NB4 (cell line): ENCODE measurements at regions not wholly inside any gene's neighbourhood (a gene's known extent, or its start where the extent isn't known, plus 50 kb on each side); places are given as distances from the start of the nearest gene placed in this dataset.

Experiments
- DNase-seq: peaks from one replicate; pipeline ENCODE4 v3.0.0; 2010; ENCODE audit warnings: low read depth
- H3K4me3 ChIP-seq: one replicate; pipeline ENCODE4 v1.5.1; 2011; ENCODE audit warnings: mild to moderate bottlenecking, low read depth, low read length, moderate library complexity
- MYC ChIP-seq: IDR thresholded peaks from 2 replicates; pipeline ENCODE4 v1.6.1; 2011; ENCODE audit warnings: low read depth, low read length
- POLR2A ChIP-seq: IDR thresholded peaks from 2 replicates; pipeline ENCODE4 v1.6.1; 2011; ENCODE audit warnings: mild to moderate bottlenecking; ENCODE audit not compliant: insufficient read length; ENCODE audit errors: extremely low read depth
- TF ChIP-seq, protein P1 (sequence below): IDR thresholded peaks from 2 replicates; pipeline ENCODE4 v1.6.1; 2011; ENCODE audit warnings: low read depth, low read length
- TF ChIP-seq, protein P2 (sequence below): IDR thresholded peaks from one replicate; pipeline ENCODE4 v1.5.1; 2012; ENCODE audit warnings: low read depth, low read length

DNA sequence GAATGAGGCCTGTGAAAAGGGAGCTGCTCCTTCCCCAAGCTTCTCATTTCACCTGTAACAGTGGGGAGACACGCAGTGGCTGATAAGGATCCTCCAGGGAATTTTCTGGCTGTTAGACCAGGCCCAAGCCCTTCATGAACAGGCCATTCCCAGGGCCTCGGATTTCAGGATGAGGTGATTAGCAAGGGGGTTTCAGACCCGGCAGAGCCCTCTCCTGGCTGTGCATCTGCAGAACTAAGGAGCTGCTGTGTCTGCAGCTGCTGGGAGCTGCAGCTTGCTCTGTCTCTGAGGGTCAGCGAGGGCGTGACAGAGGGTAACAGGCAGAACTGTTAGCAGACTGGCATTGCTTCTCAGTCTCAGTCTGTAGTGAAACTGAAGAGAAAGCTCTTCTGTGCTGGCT is 110.4 kb downstream of the KCNA5 start:
- no peak for TF ChIP-seq MYC
- no peak for TF ChIP-seq POLR2A
- TF ChIP-seq, protein P1, sequence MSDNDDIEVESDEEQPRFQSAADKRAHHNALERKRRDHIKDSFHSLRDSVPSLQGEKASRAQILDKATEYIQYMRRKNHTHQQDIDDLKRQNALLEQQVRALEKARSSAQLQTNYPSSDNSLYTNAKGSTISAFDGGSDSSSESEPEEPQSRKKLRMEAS, result no peak
- TF ChIP-seq, protein P2, sequence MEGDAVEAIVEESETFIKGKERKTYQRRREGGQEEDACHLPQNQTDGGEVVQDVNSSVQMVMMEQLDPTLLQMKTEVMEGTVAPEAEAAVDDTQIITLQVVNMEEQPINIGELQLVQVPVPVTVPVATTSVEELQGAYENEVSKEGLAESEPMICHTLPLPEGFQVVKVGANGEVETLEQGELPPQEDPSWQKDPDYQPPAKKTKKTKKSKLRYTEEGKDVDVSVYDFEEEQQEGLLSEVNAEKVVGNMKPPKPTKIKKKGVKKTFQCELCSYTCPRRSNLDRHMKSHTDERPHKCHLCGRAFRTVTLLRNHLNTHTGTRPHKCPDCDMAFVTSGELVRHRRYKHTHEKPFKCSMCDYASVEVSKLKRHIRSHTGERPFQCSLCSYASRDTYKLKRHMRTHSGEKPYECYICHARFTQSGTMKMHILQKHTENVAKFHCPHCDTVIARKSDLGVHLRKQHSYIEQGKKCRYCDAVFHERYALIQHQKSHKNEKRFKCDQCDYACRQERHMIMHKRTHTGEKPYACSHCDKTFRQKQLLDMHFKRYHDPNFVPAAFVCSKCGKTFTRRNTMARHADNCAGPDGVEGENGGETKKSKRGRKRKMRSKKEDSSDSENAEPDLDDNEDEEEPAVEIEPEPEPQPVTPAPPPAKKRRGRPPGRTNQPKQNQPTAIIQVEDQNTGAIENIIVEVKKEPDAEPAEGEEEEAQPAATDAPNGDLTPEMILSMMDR, result no peak
- no peak for DNase-seq
- H3K4me3 ChIP-seq, result no peak overlapping the region

DNA sequence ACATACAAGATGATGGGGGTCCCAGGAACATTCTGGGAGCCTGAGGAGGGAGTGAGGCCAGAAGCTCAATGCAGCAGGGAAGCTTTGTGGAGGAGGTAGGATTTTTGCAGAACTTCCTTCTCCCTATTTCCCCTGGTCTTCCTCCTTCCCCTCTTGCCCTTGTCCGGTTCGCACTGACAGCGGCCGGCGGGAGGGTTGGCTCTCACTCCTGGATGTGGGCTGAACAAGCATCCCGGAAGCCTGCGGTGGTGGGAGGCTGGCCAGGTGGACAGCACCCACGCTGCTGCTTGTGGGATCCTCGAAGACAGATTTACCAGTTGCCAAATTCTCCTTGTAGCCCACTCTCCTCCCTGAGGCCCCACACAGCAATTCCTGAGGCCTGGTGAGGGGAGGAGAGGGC is 112.2 kb downstream of the KCNA5 start:
- DNase-seq, result no peak
- TF ChIP-seq, protein P1, result no peak
- no peak for TF ChIP-seq POLR2A
- TF ChIP-seq, protein P2, result no peak
- no peak for TF ChIP-seq MYC
- H3K4me3 ChIP-seq, result no peak overlapping the region

DNA sequence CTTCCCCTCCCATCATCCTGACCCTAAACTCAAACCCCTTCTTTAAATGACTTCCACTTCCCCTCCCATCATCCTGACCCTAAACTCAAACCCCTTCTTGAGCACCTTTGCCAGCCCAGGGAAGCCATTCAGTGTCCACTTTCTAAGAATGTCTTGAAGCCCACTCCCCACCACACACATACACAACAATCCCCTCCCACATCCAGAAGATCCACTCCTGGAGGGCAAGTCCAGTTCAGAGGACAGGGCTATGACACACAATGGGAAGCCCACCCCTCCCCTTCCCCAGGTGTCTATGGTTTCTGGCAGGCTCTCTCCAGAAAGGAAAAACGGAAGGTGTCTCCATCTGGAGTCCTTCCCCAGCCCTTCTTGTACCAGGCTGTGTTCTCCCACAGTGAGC is 117.1 kb downstream of the KCNA5 start:
- DNase-seq, result no peak
- TF ChIP-seq, protein P2, result no peak
- TF ChIP-seq, protein P1, result no peak
- no peak for TF ChIP-seq POLR2A
- TF ChIP-seq MYC, result no peak
- no peak overlapping the region for H3K4me3 ChIP-seq

DNA sequence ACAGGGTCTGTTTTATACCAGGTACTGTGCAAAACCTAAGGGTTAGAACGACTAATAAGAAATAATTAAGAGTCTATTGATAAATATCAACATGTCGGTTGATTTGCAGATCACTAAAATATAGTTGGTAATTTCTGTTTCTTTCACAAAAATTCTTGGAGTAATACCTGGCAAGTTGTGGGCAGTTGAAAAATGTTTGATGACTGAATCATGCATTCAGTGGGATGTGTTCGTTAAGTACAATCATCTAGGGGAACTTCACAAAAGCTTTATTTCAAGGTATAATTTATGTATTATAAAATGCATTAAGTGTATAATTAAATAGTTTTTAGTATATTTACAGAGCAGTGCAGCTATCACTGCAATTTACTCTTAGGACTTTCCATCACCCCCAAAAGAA is 120.0 kb downstream of the KCNA5 start:
- no peak overlapping the region for H3K4me3 ChIP-seq
- TF ChIP-seq, protein P2, result no peak
- TF ChIP-seq, protein P1, result no peak
- TF ChIP-seq POLR2A, result no peak
- no peak for TF ChIP-seq MYC
- no peak for DNase-seq

DNA sequence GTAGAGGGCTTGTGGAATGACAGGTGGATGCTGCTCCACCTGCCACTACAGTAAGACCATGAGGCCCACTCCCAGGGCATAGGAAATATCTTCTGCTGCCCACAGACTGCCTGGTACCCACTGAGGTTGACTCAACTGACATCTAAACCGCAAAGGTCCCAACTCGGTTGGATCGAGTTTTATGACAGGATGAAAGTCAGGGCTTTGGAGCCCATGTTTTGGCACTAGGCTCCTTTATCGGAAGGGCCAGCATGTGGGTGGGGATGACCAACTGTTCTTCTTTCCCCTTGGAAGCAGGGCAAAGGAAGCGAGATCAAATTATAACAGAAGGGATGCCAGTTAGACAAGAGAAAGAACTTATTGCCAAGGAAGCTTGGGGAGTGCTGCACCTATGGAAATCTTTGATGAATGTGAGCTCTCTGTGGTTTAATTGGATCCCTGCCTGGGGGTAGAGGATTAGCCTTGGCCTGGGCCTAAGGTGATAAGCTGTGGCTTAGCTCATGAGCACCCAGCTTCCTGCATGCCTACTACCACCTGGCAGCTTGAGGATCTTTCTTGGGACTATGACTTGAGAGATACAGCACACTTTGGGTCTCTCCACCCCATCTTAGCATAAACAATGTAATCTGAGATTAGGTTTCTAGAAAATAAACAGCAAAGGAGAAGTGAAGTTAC is 121.8 kb downstream of the KCNA5 start:
- DNase-seq, result no peak
- TF ChIP-seq, protein P1, result no peak
- no peak for TF ChIP-seq MYC
- TF ChIP-seq, protein P2, result no peak
- no peak overlapping the region for H3K4me3 ChIP-seq
